NCI-H1436 treated with DMSO at 0.1 percent for 48 hours (cell line): ENCODE measurements at regions not wholly inside any gene's neighbourhood (a gene's known extent, or its start where the extent isn't known, plus 50 kb on each side); places are given as distances from the start of the nearest gene placed in this dataset.
"Not testable (repeated sequence)": the region's sequence is repeated elsewhere in the genome, so short reads cannot be mapped to it uniquely, and the experiment has no call there.

Source experiments
- DNase-seq: peaks from one replicate; lab custom pipeline; 2025; lab: John Stamatoyannopoulos, UW

GRCh38 chr12:75665216-75665615 lies 153.8 kb upstream of the KRR1 start:
- DNase-seq = no peak

- no peak for DNase-seq
Observed at GRCh38 chr12:75662511-75663159, 151.2 kb upstream of the KRR1 start.

GRCh38 chr12:75661908-75662307 lies 150.5 kb upstream of the KRR1 start:
- no peak for DNase-seq

GRCh38 chr12:75660805-75661404 lies 149.5 kb upstream of the KRR1 start:
- DNase-seq = no peak

GRCh38 chr12:75660107-75660530 lies 148.7 kb upstream of the KRR1 start:
- DNase-seq = no peak

GRCh38 chr12:75658901-75659823 lies 147.8 kb upstream of the KRR1 start:
- no peak for DNase-seq

GRCh38 chr12:75658286-75658685 lies 146.9 kb upstream of the KRR1 start:
- DNase-seq = no peak

- no peak for DNase-seq
Observed at GRCh38 chr12:75657831-75658230, 146.4 kb upstream of the KRR1 start.

- not testable (repeated sequence) for DNase-seq
Observed at GRCh38 chr12:75657354-75657753, 145.9 kb upstream of the KRR1 start.

GRCh38 chr12:75656648-75657047 lies 145.2 kb upstream of the KRR1 start:
- no peak for DNase-seq

GRCh38 chr12:75656210-75656609 lies 144.8 kb upstream of the KRR1 start:
- DNase-seq = no peak

GRCh38 chr12:75655315-75655806 lies 144.0 kb upstream of the KRR1 start:
- DNase-seq = no peak

GRCh38 chr12:75651342-75651695 lies 139.9 kb upstream of the KRR1 start:
- DNase-seq = no peak

- no peak for DNase-seq
Observed at GRCh38 chr12:75650595-75651341, 139.4 kb upstream of the KRR1 start.

- DNase-seq = no peak
Observed at GRCh38 chr12:75650100-75650499, 138.7 kb upstream of the KRR1 start.

- no peak for DNase-seq
Observed at GRCh38 chr12:75648856-75649255, 137.4 kb upstream of the KRR1 start.

GRCh38 chr12:75646329-75647210 lies 135.2 kb upstream of the KRR1 start:
- no peak for DNase-seq

- DNase-seq = no peak
Observed at GRCh38 chr12:75644472-75645072, 133.2 kb upstream of the KRR1 start.

- DNase-seq = not testable (repeated sequence)
Observed at GRCh38 chr12:75643119-75643518, 131.7 kb upstream of the KRR1 start.

GRCh38 chr12:75642226-75642625 lies 130.8 kb upstream of the KRR1 start:
- no peak for DNase-seq
